ENCODE measurements at regions not wholly inside any gene's neighbourhood (a gene's known extent, or its start where the extent isn't known, plus 50 kb on each side); places are given as distances from the start of the nearest gene placed in this dataset.

GRCh38 chr14:54136894-54137613 lies 180.4 kb upstream of the BMP4 start:
- H3K27me3 ChIP-seq, result no peaks in the 10 kb centered on the region
- no peak overlapping the region for H3K4me3 ChIP-seq (ENCODE audit: low read depth in 1 of 2, low read length in 1 of 2)
- H3K4me1 ChIP-seq (ENCODE audit: control insufficient read depth in 1 of 2, insufficient read depth in 1 of 2, low read depth in 1 of 2, low read length in 1 of 2), result no peaks in the 10 kb centered on the region
- H3K27ac ChIP-seq, result no peak overlapping the region
- H3K36me3 ChIP-seq, result no peaks in the 10 kb centered on the region
- H3K9me3 ChIP-seq, result no peaks in the 10 kb centered on the region
- no peak for TF ChIP-seq CTCF (IDR thresholded peaks at IDR 0.05)

GRCh38 chr14:54137614-54137961 lies 181.0 kb upstream of the BMP4 start:
- H3K27me3 ChIP-seq, result no peaks in the 10 kb centered on the region
- TF ChIP-seq CTCF (IDR thresholded peaks at IDR 0.05), result no peak
- H3K27ac ChIP-seq, result no peak overlapping the region
- H3K4me3 ChIP-seq (ENCODE audit: low read depth in 1 of 2, low read length in 1 of 2), result no peak overlapping the region
- H3K4me1 ChIP-seq (ENCODE audit: control insufficient read depth in 1 of 2, insufficient read depth in 1 of 2, low read depth in 1 of 2, low read length in 1 of 2), result no peaks in the 10 kb centered on the region
- no peaks in the 10 kb centered on the region for H3K36me3 ChIP-seq
- H3K9me3 ChIP-seq, result no peaks in the 10 kb centered on the region

- no peak for TF ChIP-seq CTCF (IDR thresholded peaks at IDR 0.05)
- no peaks in the 10 kb centered on the region for H3K36me3 ChIP-seq
- no peak overlapping the region for H3K27ac ChIP-seq
- no peaks in the 10 kb centered on the region for H3K9me3 ChIP-seq
- H3K4me1 ChIP-seq (ENCODE audit: control insufficient read depth in 1 of 2, insufficient read depth in 1 of 2, low read depth in 1 of 2, low read length in 1 of 2), result no peaks in the 10 kb centered on the region
- H3K4me3 ChIP-seq (ENCODE audit: low read depth in 1 of 2, low read length in 1 of 2), result no peak overlapping the region
- H3K27me3 ChIP-seq, result no peaks in the 10 kb centered on the region
These were observed 181.4 kb upstream of the BMP4 start for GRCh38 chr14:54138024-54138353.

GRCh38 chr14:54138354-54139038 lies 181.9 kb upstream of the BMP4 start:
- Histone ChIP-seq H3K9me3 (no peaks in the 10 kb centered on the region), H3K4me1 (ENCODE audit: control insufficient read depth in 1 of 2, insufficient read depth in 1 of 2, low read depth in 1 of 2, low read length in 1 of 2) (no peaks in the 10 kb centered on the region), H3K36me3 (no peaks in the 10 kb centered on the region), H3K27ac (no peak overlapping the region), H3K27me3 (no peaks in the 10 kb centered on the region), H3K4me3 (ENCODE audit: low read depth in 1 of 2, low read length in 1 of 2) (no peak overlapping the region)
- TF ChIP-seq CTCF (IDR thresholded peaks at IDR 0.05), result no peak

- Histone ChIP-seq H3K4me3 (ENCODE audit: low read depth in 1 of 2, low read length in 1 of 2) (no peak overlapping the region), H3K9me3 (no peaks in the 10 kb centered on the region), H3K27ac (no peak overlapping the region), H3K36me3 (no peaks in the 10 kb centered on the region), H3K4me1 (ENCODE audit: control insufficient read depth in 1 of 2, insufficient read depth in 1 of 2, low read depth in 1 of 2, low read length in 1 of 2) (no peaks in the 10 kb centered on the region), H3K27me3 (no peaks in the 10 kb centered on the region)
- no peak for TF ChIP-seq CTCF (IDR thresholded peaks at IDR 0.05)
These were observed 183.9 kb upstream of the BMP4 start for GRCh38 chr14:54140551-54140950.
